ENCODE measurements at regions not wholly inside any gene's neighbourhood (a gene's known extent, or its start where the extent isn't known, plus 50 kb on each side); places are given as distances from the start of the nearest gene placed in this dataset.
"Not testable (repeated sequence)": the region's sequence is repeated elsewhere in the genome, so short reads cannot be mapped to it uniquely, and the experiment has no call there.

DNA sequence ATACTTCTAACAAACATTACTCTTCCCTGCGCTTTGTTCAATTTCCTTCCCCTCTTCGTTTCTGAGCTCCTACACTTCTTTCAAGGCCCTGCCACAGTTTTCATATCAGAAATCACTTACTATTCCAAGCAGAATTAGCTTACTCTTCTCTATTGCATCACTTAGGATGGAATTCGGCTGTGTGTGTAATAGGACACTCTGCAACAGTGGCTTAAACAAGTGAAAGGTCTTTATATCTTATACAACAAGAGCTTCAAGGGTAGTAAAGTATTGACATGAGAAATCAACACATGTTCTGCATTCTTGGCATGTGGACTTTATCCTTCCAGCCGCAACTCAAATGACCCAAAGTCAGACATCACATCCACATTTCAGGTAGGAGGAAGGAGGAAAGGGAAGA lies 279.6 kb downstream of the PCDH20 start:
- no peak for DNase-seq

DNA sequence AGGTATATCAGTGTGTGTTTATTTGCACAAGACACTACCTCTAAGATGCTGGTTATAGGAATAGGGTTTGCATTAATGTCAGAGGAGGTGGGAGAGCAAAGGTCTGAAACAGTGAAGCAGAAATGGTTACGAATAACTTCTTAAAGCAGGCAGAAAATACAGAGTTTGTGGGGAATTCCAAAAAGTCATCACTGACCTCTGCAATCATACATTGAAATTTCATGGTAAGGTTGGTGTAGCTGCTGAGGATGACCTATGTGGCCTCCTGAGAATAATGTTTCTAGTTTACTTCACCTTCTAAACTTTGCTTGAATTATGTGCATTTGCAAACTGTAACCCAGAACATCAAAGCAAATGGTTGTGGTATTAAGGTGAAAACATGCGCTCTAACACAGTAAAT lies 280.1 kb downstream of the PCDH20 start:
- no peak for DNase-seq

DNA sequence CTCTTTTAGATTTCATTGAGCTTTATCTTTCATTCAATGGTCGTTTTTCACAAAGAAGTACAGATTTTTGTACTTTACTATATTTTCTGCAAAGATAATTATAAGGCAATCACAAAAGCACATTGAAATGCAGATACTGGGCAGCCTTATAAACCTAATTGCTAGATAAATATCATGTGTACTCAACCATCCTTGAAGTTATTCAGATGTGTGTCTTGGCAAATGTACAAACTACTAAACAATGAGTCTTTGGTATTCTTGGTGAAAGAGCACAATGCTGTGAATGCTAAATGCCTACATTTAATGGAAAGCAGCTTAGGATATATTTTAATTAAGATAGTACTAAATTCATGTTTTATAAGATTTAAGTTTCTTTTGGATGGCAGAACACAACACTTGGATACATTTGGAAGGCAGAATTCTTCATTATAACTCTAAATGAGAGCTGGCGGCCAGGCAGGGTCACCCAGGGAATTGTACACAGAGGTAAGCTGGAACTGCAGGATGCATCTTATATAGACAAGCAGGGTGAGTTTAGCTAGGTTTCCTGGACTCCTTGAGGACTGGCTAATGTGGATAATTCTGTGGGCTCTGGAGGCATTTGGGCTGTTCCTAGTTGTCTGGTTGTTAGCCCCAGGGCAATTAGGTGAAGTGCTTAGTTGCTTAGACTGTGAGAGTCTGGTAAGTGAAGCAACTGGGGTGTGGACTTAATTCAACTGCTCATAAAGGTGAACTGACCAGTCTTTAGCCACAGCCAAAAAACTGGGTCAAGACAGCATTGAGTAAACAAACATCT lies 286.6 kb downstream of the PCDH20 start:
- no peak for DNase-seq

DNA sequence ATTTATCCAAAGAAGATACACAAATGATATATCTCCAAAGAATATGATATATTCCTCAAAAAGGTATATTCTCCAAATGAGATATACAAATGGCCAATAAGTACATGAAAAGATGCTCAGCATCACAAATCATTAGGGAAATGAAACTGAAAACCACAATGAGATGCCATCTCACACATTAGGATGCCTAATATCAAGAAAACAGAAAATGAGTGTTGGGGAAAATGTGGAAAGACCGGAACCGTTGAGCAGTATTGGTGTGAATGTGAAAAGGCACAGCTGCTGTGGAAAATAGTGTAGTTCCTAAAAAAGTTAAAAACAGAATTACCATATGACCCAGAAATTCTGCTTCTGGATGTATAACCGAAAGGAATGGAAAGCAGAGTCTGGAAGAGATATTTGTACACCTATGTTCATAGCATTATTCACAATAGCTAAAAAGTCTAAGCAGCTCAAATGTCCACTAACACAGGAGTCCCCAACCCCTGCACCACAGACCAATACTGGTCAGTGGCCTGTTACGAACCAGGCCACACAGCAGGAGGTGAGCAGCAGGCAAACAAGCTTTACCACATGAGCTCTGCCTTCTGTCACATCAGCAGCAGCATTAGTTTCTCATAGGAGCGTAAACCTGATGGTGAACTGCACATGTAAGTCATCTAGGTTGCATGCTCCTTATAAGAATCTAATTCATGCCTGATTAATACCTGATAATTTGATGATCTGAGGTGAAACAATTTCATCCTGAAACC lies 291.9 kb downstream of the PCDH20 start:
- no peak for DNase-seq

DNA sequence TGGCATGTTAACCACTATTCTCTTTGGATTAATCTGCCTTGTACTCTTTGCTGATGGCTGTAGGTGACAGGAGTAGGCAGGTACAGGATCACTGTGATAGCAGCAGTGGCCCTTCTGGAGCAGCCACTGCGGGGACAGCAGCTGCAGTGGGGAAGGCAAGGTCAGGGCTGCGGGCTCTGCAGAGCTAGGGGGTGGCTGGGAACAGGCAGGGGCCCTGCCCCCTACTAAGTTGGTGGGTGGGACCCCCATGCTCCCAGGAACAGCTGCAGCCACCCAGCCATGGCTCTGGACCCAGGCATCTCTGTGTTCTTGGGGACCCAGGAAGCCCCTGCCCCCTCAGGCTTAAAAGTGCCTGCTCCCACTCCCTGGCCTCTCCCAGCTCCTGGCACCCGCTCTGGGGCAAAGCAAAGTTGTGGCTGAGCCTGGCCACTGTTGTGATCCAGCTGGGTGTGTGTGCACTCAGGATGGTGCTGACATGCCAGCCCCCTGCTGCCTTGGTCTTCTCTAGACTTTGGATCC lies 302.4 kb downstream of the PCDH20 start:
- DNase-seq, result no peak

DNA sequence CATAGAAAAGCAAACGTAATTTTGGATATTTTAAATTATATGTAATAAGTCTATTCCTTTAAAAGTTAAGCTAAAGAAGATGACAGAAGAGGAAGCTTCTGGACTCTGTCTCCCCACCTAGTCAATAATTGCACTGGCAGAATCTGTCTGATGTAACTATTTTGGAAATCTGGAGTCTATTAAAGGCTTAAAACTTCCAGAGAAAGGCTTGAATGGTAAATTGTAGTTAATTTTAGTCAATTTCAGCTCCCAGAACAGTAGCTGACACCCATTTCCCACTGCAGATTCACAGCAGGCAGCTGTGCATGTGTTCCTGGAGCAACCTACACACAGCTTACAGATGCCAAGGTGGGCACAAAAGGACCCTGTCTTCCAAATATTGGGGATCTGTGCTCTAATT lies 304.1 kb downstream of the PCDH20 start:
- no peak for DNase-seq

DNA sequence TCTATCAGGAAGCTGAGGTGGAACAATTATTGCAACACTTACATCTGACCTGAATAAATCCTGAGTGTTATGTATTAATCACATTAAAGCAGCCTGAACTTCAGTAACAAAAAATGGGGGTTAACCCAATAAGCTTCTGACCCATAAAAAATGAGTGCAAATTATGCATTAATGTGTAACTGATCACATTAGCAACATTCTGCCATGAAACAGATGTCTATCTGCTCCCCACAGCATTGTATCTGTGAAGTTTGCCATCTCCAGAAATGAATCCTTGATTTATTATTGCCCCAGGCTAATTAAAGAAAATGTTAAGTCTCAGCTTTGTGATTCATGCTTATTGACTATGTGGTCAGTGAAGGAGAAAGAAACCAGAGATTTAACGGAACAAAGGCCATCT lies 304.9 kb downstream of the PCDH20 start:
- no peak for DNase-seq

DNA sequence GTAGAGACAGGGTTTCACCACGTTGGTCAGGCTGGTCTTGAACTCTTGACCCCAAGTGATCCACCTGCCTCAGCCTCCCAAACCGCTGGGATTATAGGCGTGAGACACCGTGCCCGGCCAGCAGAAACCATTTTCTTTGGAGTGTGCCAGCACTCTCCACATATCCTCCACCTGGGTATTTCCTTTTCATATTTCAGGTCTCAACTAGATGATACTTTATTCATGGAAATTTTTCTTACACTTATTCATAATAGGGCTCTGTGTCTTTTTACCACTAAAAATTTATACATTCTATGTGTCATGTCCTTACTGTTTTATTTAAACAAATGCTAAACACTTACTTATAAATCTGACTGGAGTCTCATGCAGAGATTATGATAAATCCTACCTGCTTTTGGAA lies 305.9 kb downstream of the PCDH20 start:
- no peak for DNase-seq

DNA sequence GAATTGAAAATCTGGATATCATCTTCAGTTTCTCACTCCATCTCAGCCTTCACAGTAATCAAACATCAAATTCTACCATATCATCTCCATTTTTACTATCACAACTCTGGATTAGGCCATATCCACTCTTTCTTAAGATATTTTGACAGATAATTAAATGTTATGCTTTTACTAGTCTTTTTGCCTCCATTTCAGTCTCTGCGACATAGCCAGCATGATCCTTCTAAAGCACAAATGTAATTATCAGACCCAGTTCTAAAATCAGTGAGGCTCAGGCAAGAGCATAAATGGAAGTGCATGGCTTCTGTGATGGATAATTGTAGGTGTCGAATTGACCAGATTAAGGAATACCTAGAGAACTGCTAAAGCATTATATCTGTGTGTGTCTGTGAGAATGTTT lies 307.7 kb downstream of the PCDH20 start:
- no peak for DNase-seq

DNA sequence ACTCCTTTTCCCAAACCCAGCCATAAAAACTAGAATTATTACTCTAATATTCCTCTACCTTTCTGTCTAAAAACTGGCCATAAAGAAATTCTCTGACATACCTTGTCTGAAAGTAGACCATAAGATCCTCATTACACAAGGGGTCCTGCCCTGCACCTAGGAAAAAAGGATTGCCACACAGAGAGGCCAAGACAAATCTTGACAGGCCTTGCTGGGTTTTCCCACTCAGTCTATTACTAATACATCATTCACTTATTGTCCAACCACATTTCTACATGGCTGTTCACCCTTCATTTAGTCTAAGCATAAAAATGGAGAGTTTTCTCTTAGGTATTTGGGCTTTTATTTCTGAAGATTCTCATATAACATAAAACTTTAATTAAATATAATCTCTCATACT lies 319.8 kb downstream of the PCDH20 start:
- DNase-seq, result no peak

DNA sequence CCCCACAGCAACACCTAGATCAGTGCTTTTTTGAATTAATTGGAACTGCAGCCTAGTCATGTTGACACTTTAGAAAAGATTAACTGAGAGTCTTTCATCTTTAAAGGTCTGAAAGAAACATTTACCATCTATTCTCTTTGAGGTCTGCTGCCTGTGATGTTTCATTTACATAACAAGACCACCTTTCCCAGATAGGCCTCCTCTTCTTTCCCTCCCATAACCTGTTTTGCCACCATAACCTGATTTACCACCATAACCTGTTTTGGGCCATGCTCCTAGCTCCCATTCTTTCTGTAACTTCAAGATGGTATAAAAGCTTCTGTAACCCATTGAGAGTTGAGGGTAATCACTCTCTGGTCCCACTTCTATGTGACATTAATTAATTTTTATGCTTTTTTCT lies 320.8 kb downstream of the PCDH20 start:
- no peak for DNase-seq

DNA sequence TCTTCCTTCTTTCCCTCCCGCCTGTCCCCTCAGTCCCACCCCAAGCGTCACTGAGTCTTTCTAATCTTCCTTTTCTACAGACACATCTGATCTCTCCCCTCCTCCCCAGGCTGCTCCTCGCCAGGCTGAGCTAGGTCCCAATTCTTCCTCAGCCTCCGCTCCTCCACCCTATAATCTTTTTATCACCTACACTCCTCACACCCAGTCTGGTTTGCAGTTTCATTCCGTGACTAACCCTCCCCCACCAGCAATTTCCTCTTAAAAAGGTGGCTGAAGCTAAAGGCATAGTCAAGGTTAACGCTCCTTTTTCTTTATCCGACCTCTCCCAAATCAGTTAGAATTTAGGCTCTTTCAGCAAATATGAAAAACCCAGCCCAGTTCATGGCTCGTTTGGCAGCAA lies 325.8 kb downstream of the PCDH20 start:
- DNase-seq, result not testable (repeated sequence)

DNA sequence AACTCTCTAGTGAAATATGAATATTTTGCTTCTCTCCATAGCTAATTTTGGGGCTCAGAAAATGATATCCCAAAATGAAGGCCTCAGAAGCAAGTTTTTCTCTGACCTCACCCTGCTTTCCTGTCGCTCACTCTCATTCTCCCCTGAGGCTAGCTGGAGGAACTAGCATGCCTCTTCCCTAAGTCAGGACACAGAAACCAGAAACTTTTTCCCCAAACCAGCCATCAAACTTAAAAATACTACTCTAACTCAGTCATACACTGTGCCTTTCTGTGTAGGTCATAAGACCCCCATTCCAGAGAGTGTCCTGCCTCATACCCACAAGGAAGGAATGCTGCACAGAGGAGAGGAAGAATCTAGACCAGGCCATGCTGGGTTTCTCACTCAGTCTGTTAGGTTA lies 329.6 kb downstream of the PCDH20 start:
- DNase-seq, result no peak

DNA sequence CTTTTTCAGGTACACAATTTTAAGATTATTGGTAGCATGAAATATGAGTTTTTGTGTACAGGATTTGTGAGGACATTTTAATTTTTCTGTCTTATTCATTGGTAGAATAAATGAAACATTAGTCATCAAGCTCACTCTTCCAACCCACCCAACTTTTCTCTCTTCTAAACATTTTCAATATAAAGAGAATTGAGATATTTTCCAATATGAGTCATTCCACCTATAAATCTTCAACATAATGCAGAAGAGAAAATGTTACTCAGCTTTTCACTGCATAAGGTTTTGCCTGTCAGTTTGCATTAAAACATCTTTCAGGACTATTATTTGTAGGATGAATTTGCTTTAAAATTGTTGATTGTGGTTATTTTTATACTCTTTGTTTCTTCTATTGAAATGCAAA lies 330.7 kb downstream of the PCDH20 start:
- DNase-seq, result no peak

DNA sequence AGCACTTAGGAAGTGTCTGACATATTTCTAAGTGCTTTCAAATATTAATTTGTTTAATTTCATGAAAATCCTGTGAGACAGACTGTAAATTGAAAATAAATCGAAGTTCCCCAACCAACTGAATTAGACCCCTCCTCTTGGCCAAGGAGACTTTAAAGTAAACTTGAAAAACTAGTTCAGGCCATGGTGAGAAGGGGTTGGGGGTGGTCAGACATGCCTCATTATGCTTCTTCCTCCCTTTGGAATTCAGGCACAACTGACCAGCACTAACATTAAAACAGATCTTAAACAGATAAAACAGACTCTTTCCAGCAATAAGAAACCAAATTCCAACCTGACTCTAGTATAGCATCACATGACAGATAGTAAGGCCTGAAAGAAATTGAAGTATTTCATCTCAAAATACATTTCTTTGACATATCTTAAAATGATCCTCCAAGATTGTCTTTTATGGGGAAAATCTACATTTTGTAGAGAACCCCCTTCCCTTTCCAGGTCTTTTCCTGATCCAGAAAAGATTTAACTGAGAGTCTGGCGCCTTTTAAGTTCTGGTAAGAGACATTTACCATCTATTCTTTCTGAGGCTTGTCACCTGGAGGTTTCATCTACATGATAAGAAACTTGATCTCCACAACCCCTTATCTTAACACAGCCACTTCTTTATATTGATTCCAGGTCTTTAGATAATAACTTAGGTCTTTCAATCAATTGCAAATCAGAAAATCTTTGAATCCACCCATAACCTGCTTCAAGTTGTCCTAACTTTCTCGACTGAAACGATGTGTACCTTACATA lies 336.5 kb downstream of the PCDH20 start:
- no peak for DNase-seq

DNA sequence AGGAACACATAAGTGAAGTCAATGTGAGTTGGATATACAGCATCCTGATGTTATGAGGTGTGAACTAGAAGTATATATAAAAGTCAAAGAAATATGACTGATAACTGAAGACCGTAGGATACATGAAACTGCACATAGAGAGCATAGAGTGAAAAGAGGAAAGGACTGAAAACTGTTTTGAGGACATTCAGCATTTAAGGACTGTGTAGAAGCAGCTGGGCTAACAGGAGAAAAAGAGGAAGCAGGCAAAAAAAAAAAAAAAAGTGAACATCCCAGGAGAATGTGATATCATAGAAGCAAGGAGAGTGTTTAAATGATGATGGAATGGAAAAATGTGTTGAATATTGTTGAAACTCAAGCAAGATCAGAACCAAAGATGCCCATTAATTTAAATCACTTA lies 363.5 kb downstream of the PCDH20 start:
- no peak for DNase-seq

DNA sequence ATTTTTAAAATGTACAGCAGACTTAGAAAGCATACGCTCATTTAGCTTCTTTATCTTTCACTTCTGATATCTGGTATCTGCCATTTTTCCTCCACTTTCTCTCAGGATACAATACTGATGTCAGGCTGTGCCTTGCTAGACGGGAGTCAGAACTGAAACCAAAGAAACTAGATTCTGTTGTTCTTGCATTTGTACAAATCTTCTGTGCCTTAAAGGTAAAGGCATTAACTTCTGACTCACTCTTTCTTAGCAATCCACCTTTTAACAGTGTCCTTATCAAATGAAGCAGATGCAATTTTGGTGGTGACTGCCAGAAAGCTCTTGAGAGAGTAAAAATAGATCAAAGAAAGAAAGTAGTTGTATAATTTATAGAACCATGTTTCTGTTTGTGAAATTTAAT lies 370.4 kb downstream of the PCDH20 start:
- DNase-seq, result no peak

DNA sequence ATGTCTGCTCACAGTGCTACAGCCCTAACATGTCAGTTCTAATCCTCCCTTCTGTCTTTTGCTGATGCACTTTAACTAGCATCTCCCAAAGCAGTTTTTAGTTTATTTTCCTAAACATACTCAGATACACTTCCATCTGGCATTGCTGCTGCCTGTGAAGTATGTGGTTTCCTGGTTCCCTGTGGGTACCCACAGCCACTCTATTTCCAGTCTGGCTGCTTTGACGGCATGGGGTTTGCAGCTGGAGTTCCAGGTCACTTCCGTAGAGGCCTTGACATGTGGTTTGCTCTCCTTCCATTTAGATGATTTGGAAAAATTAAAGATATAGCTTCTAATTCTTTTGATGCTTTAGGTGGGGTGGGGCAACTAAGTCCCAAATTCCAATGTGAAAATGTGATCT lies 375.5 kb downstream of the PCDH20 start:
- no peak for DNase-seq

DNA sequence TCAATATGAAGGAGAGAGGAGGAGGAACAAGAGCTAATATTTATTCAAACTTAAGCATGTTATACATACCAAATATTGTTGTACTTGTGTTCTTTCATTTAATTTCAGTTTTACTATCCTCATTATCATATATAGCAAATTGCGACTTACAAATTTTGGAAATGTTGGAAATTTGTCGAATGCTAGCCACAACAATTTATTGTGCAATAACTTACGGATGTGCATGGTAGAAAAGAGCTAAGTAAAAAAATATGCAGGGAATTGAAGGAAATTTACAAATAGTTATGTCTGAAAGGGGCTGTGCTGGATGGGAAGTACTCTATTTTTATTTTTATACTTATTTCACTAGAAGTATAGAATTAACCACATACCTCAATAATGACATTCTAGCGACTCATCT lies 376.3 kb downstream of the PCDH20 start:
- DNase-seq, result no peak

DNA sequence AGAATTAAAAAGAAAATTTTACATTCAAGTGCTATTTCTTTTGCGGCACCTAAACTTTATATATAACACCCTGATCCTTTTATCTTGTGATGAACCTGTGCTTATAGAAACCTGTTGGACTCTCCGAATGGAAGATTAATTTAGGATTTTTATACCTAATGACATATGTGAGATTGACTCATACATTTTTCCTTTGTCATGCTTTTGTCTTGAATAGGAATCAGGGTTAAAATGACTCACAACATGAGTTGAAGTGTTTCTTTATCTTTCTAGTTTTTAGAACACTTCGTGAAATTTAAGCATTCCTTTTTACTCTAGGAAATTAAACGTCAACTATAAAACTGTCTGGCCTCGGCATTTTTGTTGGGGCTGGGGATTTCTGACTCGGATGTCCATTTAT lies 378.9 kb downstream of the PCDH20 start:
- no peak for DNase-seq

DNA sequence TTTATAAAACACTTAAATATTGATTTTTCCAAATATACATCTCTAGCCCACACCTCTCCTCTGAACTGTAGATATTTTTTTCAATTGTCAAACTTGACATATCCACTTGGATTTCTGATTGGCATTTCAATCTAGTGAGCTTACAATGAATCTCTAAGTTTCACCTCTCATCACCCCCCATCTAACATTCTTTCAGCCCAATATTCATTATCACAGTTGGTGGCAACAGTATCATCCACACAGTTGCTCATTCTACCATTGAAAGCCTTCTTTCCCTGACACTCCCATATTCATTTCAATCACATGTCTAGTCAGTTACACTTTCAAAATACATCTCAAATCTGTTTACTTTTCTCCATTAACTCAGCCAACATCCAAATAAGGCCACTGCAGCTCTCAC lies 385.2 kb downstream of the PCDH20 start:
- no peak for DNase-seq

DNA sequence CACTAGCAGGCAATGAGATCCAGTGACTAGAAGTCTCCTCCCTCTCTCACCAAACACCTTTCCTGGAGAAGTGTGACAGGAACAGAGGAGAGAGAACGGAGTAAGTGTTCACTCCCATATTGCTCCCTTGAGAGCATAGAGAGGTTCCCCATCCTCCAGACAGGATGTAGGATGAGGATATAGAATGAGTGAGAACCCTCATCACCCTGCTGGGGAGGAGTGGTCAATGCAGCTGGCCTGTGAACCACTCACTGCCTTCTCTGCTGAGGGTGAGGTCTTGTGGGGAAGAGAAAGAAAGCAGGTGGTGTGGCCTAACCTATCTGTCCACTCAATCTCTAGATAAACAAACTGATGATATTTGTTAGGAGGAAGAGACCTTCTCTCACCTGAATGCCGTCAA lies 386.6 kb downstream of the PCDH20 start:
- DNase-seq, result no peak

DNA sequence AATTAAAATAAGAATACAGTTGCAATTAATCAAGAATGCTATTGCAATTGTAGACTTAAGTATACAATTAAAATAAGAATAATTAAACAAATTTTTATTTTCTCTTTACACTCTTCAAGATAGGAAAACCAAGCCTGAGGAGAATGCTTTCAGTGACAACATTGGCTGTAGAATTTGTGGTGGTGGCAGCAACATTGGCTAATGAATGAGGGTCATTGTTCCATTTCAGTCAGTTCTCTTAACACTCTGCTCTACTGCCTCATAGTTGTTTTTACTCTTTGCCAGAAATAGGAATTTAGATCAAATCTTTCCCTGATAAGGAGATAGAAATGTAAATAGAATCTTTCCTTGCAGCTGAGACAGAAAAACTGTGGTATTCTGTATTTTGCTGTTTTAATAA lies 391.6 kb downstream of the PCDH20 start:
- DNase-seq, result no peak

DNA sequence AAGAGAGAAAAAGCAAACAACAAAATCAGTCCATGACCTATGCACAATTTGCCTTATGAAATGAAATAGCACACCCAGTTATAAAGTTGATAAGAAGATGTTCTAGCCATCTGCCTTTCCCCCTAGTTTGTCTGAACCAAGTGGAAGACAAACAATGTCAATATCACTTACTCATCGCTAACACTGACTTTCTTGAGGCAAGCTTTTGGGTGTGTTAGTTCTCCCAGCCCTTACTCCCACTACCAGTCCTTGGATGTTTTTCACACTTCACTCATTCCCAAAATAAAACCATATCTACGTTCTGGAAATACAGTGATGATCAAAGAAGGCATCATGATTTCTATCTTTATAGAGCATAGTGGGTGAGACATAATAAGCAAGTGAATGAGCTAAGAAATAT lies 393.8 kb downstream of the PCDH20 start:
- no peak for DNase-seq

Data from stimulated activated CD8-positive, alpha-beta memory T cell treated with anti-CD3 and anti-CD28 coated beads, Interleukin-4, amount 100 ng/mL, for 48 hours (primary cell).